Transverse colon (tissue), 4 donors: ENCODE measurements at regions not wholly inside any gene's neighbourhood (a gene's known extent, or its start where the extent isn't known, plus 50 kb on each side); places are given as distances from the start of the nearest gene placed in this dataset.

Experiments
- DNase-seq: peaks from one replicate; pipeline ENCODE4 v3.0.0-alpha.2; 2019
- H3K27ac ChIP-seq, 4 donors: fragments of 200-600 bp; sonication (generic); 2 replicates each; pipeline ENCODE4 v1.5.1; 2016 to 2018; ENCODE audit warnings: inconsistent platforms in 4 of 4
- H3K27me3 ChIP-seq: fragments of 200-600 bp; sonication (generic); 2 replicates; pipeline ENCODE4 v1.5.1; 2017; ENCODE audit warnings: inconsistent platforms
- H3K36me3 ChIP-seq, 4 donors: fragments of 200-600 bp; sonication (generic); 2 replicates each; pipeline ENCODE4 v1.5.1; 2017 to 2019; ENCODE audit warnings: inconsistent platforms in 4 of 4
- H3K4me1 ChIP-seq, 4 donors: fragments of 200-600 bp; sonication (generic); 2 replicates each; pipeline ENCODE4 v1.5.1; 2017 to 2020; ENCODE audit warnings: inconsistent platforms in 4 of 4
- H3K4me3 ChIP-seq, 4 donors: fragments of 200-600 bp; sonication (generic); 1 replicate in 1 of 4; 2 replicates in 3 of 4; pipeline versions ENCODE4 v1.5.1 to v1.6.1; 2017 to 2019; ENCODE audit warnings: inconsistent platforms in 4 of 4
- H3K9me3 ChIP-seq, 2 donors: fragments of 200-600 bp; sonication (generic); 2 replicates each; pipeline ENCODE4 v1.5.1; 2017 to 2019; ENCODE audit warnings: inconsistent platforms in 2 of 2
- EP300 ChIP-seq: sonication (generic); formaldehyde crosslinking; IDR thresholded peaks from one replicate; pipeline ENCODE4 v1.6.1; 2017; ENCODE audit warnings: antibody characterized with exemption, low read depth
- POLR2A ChIP-seq: fragments of 450-650 bp; IDR thresholded peaks from one replicate; pipeline ENCODE4 v1.6.1; 2016; ENCODE audit warnings: antibody characterized with exemption, mild to moderate bottlenecking, moderate library complexity
- POLR2AphosphoS5 ChIP-seq, 3 donors: sonication (generic); formaldehyde crosslinking; IDR thresholded peaks; one replicate each; pipeline ENCODE4 v1.6.1; 2016; ENCODE audit warnings: antibody characterized with exemption in 3 of 3
- WGBS, 2 donors: methylation state at CpG; one replicate each; pipeline ENCODE4 v1.1.5; 2018; ENCODE audit warnings: low coverage in 1 of 2; 5-methylcytosine and 5-hydroxymethylcytosine counted together
- in situ Hi-C, 4 donors: fragments of 200-750 bp; cut with MboI; loops; one replicate each; pipeline versions ENCODE4 v1.15.0 to v1.15.1; 2017; ENCODE audit warnings: low sequenced_read_pairs in 3 of 4, low pct_ligation_motif_present in 1 of 4, low pct_unique_long_range_greater_than_20kb in 1 of 4
- intact Hi-C: fragments of 100-400 bp; cut with DNase I; formaldehyde crosslinking; loops from one replicate; pipeline ENCODE4 v1.15.1; 2023; ENCODE audit warnings: low total_unique reads
- TF ChIP-seq, protein P1 (sequence below), 5 experiments: fragments of 200-600 bp in 3 of 5; fragments of 450-650 bp in 2 of 5; sonication (generic) in 3 of 5; IDR thresholded peaks; 1 replicate in 2 of 5; 2 replicates in 3 of 5; pipeline ENCODE4 v1.5.1; 2016 to 2017; ENCODE audit warnings: antibody characterized with exemption in 5 of 5, inconsistent platforms in 3 of 5, mild to moderate bottlenecking in 2 of 5, moderate library complexity in 1 of 5

- in situ Hi-C loops (no loop called here), intact Hi-C loops (no loop called here)
- Histone ChIP-seq H3K36me3 (no peaks in the 10 kb centered on the region), H3K4me3 (no peak overlapping the region), H3K9me3 (no peaks in the 10 kb centered on the region), H3K27me3 (peaks cover 4% of the 10 kb centered on the region), H3K4me1 (no peaks in the 10 kb centered on the region), H3K27ac (no peak overlapping the region)
- WGBS, 2 donors: 75 to 77% methylated on average over 1 to 3 of the region's 3 CpGs
- DNase-seq: no peak
- no peak for TF ChIP-seq EP300
- TF ChIP-seq POLR2A: no peak
- no peak for TF ChIP-seq POLR2AphosphoS5 (IDR thresholded peaks at IDR 0.05)
- TF ChIP-seq, protein P1, sequence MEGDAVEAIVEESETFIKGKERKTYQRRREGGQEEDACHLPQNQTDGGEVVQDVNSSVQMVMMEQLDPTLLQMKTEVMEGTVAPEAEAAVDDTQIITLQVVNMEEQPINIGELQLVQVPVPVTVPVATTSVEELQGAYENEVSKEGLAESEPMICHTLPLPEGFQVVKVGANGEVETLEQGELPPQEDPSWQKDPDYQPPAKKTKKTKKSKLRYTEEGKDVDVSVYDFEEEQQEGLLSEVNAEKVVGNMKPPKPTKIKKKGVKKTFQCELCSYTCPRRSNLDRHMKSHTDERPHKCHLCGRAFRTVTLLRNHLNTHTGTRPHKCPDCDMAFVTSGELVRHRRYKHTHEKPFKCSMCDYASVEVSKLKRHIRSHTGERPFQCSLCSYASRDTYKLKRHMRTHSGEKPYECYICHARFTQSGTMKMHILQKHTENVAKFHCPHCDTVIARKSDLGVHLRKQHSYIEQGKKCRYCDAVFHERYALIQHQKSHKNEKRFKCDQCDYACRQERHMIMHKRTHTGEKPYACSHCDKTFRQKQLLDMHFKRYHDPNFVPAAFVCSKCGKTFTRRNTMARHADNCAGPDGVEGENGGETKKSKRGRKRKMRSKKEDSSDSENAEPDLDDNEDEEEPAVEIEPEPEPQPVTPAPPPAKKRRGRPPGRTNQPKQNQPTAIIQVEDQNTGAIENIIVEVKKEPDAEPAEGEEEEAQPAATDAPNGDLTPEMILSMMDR (IDR thresholded peaks at IDR 0.05): no peak
These were observed 57.4 kb upstream of the IQSEC1 start for GRCh38 chr3:13130464-13131193.

DNA sequence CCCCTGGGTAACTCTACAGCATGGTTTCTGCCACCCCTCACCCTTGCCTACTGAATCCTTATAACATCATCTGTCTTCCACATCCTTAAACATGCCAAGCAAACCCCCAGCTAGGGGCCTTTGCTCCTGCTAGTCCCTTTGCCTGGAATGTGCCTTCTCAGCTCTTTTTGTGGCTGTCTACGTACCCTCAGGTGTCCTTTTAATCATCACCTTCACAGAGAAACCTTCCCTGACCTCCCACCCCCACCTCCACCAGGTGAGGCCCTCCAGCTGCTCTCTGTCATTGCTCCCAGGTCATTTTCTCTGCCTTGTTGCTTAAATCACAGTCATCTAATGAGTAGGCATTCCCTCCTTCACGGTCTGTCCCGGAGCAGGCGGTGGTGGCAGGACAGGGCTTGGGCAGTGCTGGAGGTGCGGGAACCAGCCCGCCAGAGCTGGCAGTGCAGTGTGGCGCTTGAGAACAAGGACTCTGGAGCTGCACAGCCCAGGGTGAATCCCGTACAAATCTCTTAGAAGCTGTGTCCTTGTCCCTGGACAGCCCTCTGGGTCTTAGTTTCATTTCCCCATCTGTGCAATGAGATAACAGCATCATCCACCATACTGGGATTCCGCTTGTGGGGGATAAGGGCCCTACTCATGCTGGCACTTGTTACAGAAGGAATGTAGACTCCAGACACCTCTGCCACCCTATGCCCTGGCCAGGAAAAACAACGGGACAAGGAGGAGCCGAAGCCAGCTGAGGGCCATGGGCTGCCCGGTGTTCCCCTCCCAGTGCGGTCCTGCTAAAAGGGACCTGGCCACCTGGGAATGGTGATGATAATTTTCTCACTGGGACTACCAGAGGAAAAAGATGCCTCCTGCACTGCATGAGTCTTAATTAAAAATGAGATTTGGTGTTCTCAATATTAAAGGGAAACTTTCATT is 52.1 kb upstream of the IQSEC1 start:
- in situ Hi-C loops: no loop called here
- no peaks in the 10 kb centered on the region for H3K27me3 ChIP-seq
- 81% methylated on average over 13 of the region's 13 CpGs; no CpG with 5 or more reads in 1 of the 2 donors for WGBS, 2 donors

GRCh38 chr3:13124631-13125030 is 51.4 kb upstream of the IQSEC1 start:
- H3K36me3 ChIP-seq: no peaks in the 10 kb centered on the region
- H3K9me3 ChIP-seq: no peaks in the 10 kb centered on the region
- WGBS, 2 donors: 75 to 80% methylated on average over 2 to 11 of the region's 11 CpGs
- H3K4me1 ChIP-seq: no peaks in the 10 kb centered on the region
- no peak overlapping the region for H3K27ac ChIP-seq
- no peak for DNase-seq
- in situ Hi-C loops (no loop called here), intact Hi-C loops (loop anchor here (1.0 kb wide), 1 partner anchor 200 kb away; no protein-coding TSS in a partner anchor)
- TF ChIP-seq POLR2A: no peak
- TF ChIP-seq, protein P1 (IDR thresholded peaks at IDR 0.05): no peak
- TF ChIP-seq EP300: no peak
- TF ChIP-seq POLR2AphosphoS5 (IDR thresholded peaks at IDR 0.05): no peak
- H3K27me3 ChIP-seq: no peaks in the 10 kb centered on the region
- H3K4me3 ChIP-seq: no peak overlapping the region

More for the DNA sequence above, 52.1 kb upstream of the IQSEC1 start:
- H3K9me3 ChIP-seq: no peaks in the 10 kb centered on the region
- H3K36me3 ChIP-seq: no peaks in the 10 kb centered on the region
- DNase-seq: no peak
- H3K4me1 ChIP-seq: no peaks in the 10 kb centered on the region
- H3K27ac ChIP-seq: no peak overlapping the region
- no peak overlapping the region for H3K4me3 ChIP-seq
- intact Hi-C loops: loop anchor here (1.0 kb wide), 1 partner anchor 199 kb away; no protein-coding TSS in a partner anchor
- TF ChIP-seq POLR2A (no peak), EP300 (no peak)

DNA sequence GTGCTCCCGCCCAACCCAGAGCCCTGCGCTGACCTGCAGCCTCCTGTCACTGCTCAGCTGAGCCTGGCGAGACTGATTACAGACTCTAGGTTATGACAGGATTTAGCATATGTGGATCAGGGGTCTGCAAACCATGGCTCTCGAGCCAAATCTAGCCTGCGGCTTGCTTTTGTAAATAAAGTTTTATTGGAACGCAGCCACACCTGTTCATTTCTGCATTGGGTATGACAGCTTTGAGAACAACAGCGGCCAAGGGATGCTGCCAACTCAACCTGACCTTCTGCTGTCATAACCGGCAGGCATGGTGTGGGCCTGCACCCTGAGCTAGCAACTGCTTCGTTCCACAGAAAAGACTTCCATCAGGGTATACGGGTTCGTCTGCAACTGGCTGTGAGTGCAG is 50.5 kb upstream of the IQSEC1 start:
- Histone ChIP-seq H3K36me3 (no peaks in the 10 kb centered on the region), H3K27ac (no peak overlapping the region), H3K9me3 (no peaks in the 10 kb centered on the region), H3K4me3 (no peak overlapping the region), H3K4me1 (no peaks in the 10 kb centered on the region), H3K27me3 (no peaks in the 10 kb centered on the region)
- TF ChIP-seq, protein P1 (IDR thresholded peaks at IDR 0.05): no peak
- TF ChIP-seq EP300 (no peak), POLR2AphosphoS5 (IDR thresholded peaks at IDR 0.05) (no peak), POLR2A (no peak)
- 77% methylated on average over 10 of the region's 11 CpGs; no CpG with 5 or more reads in 1 of the 2 donors for WGBS, 2 donors
- no peak for DNase-seq
- in situ Hi-C loops (no loop called here), intact Hi-C loops (no loop called here)
